ENCODE measurements at regions not wholly inside any gene's neighbourhood (a gene's known extent, or its start where the extent isn't known, plus 50 kb on each side); places are given as distances from the start of the nearest gene placed in this dataset.
"Not testable (repeated sequence)": the region's sequence is repeated elsewhere in the genome, so short reads cannot be mapped to it uniquely, and the experiment has no call there.

GRCh38 chr13:76667551-76667950, 218.7 kb downstream of the KCTD12 start:
- no peak for DNase-seq (ENCODE audit: low read depth in 3 of 3, low spot score in 2 of 3)

GRCh38 chr13:76663592-76664335, 222.4 kb downstream of the KCTD12 start:
- no peak for DNase-seq (ENCODE audit: low read depth in 3 of 3, low spot score in 2 of 3)

- DNase-seq (ENCODE audit: low read depth in 3 of 3, low spot score in 2 of 3): not testable (repeated sequence)
These were observed 227.1 kb downstream of the KCTD12 start for GRCh38 chr13:76659074-76659473.

- no peak for DNase-seq (ENCODE audit: low read depth in 3 of 3, low spot score in 2 of 3)
These were observed 229.7 kb downstream of the KCTD12 start for GRCh38 chr13:76656500-76656899.

GRCh38 chr13:76656056-76656455, 230.1 kb downstream of the KCTD12 start:
- no peak for DNase-seq (ENCODE audit: low read depth in 3 of 3, low spot score in 2 of 3)

GRCh38 chr13:76654263-76654662, 231.9 kb downstream of the KCTD12 start:
- no peak for DNase-seq (ENCODE audit: low read depth in 3 of 3, low spot score in 2 of 3)

- DNase-seq (ENCODE audit: low read depth in 3 of 3, low spot score in 2 of 3): no peak
These were observed 234.9 kb downstream of the KCTD12 start for GRCh38 chr13:76651286-76651685.

GRCh38 chr13:76647550-76647949, 238.7 kb downstream of the KCTD12 start:
- no peak for DNase-seq (ENCODE audit: low read depth in 3 of 3, low spot score in 2 of 3)

- no peak for DNase-seq (ENCODE audit: low read depth in 3 of 3, low spot score in 2 of 3)
These were observed 239.3 kb downstream of the KCTD12 start for GRCh38 chr13:76646946-76647345.

GRCh38 chr13:76645632-76646031, 240.6 kb downstream of the KCTD12 start:
- DNase-seq (ENCODE audit: low read depth in 3 of 3, low spot score in 2 of 3): no peak

- no peak for DNase-seq (ENCODE audit: low read depth in 3 of 3, low spot score in 2 of 3)
These were observed 241.3 kb downstream of the KCTD12 start for GRCh38 chr13:76644906-76645305.

- DNase-seq (ENCODE audit: low read depth in 3 of 3, low spot score in 2 of 3): no peak
These were observed 242.6 kb downstream of the KCTD12 start for GRCh38 chr13:76643596-76643995.

- DNase-seq (ENCODE audit: low read depth in 3 of 3, low spot score in 2 of 3): no peak
These were observed 245.1 kb downstream of the KCTD12 start for GRCh38 chr13:76641056-76641455.

GRCh38 chr13:76638882-76639281, 247.3 kb downstream of the KCTD12 start:
- DNase-seq (ENCODE audit: low read depth in 3 of 3, low spot score in 2 of 3): no peak

GRCh38 chr13:76638181-76638580, 248.0 kb downstream of the KCTD12 start:
- no peak for DNase-seq (ENCODE audit: low read depth in 3 of 3, low spot score in 2 of 3)

- DNase-seq (ENCODE audit: low read depth in 3 of 3, low spot score in 2 of 3): peak in 1 of 3 donors; percentile 46
These were observed 248.5 kb downstream of the KCTD12 start for GRCh38 chr13:76637641-76638141.

GRCh38 chr13:76636829-76637228, 249.4 kb downstream of the KCTD12 start:
- DNase-seq (ENCODE audit: low read depth in 3 of 3, low spot score in 2 of 3): no peak

GRCh38 chr13:76635232-76636230, 250.7 kb downstream of the KCTD12 start:
- DNase-seq (ENCODE audit: low read depth in 3 of 3, low spot score in 2 of 3): no peak

- DNase-seq (ENCODE audit: low read depth in 3 of 3, low spot score in 2 of 3): no peak
These were observed 251.6 kb downstream of the KCTD12 start for GRCh38 chr13:76634431-76635191.

GRCh38 chr13:76632401-76633044, 253.7 kb downstream of the KCTD12 start:
- no peak for DNase-seq (ENCODE audit: low read depth in 3 of 3, low spot score in 2 of 3)
